Hepatocyte (in vitro differentiated cells): ENCODE measurements at regions not wholly inside any gene's neighbourhood (a gene's known extent, or its start where the extent isn't known, plus 50 kb on each side); places are given as distances from the start of the nearest gene placed in this dataset.

Experiments
- DNase-seq: peaks from one replicate; pipeline ENCODE4 v3.0.0-alpha.2; 2016; ENCODE audit warnings: low spot score
- H2AFZ ChIP-seq: fragments of 200-600 bp; sonication (generic); 2 replicates; pipeline ENCODE4 v1.6.0; 2016; ENCODE audit warnings: antibody characterized with exemption, mild to moderate bottlenecking
- H3K27ac ChIP-seq: fragments of 200-600 bp; sonication (generic); 2 replicates; pipeline ENCODE4 v1.5.1; 2016; ENCODE audit warnings: mild to moderate bottlenecking
- H3K27me3 ChIP-seq: fragments of 200-600 bp; sonication (generic); 2 replicates; pipeline ENCODE4 v1.6.1; 2016
- H3K36me3 ChIP-seq: fragments of 200-600 bp; sonication (generic); replicated peaks from 2 replicates; pipeline ENCODE4 v1.5.1; 2016; ENCODE audit warnings: low read depth; ENCODE audit not compliant: insufficient read depth
- H3K4me1 ChIP-seq: fragments of 200-600 bp; sonication (generic); 2 replicates; pipeline ENCODE4 v1.5.1; 2016; ENCODE audit warnings: mild to moderate bottlenecking, moderate library complexity; ENCODE audit not compliant: insufficient read depth
- H3K4me2 ChIP-seq: fragments of 200-600 bp; sonication (generic); 2 replicates; pipeline ENCODE4 v1.6.0; 2016
- H3K4me3 ChIP-seq: fragments of 200-600 bp; sonication (generic); 2 replicates; pipeline ENCODE4 v1.5.1; 2016; ENCODE audit warnings: mild to moderate bottlenecking
- H3K79me2 ChIP-seq: fragments of 200-600 bp; sonication (generic); 2 replicates; pipeline ENCODE4 v1.6.0; 2017; ENCODE audit warnings: mild to moderate bottlenecking
- H3K9me2 ChIP-seq: fragments of 200-600 bp; sonication (generic); replicated peaks from 2 replicates; pipeline ENCODE4 v1.6.0; 2017; ENCODE audit warnings: mild to moderate bottlenecking; ENCODE audit not compliant: insufficient read depth
- H3K9me3 ChIP-seq: fragments of 200-600 bp; sonication (generic); 2 replicates; pipeline ENCODE4 v1.5.1; 2016; ENCODE audit warnings: low read depth, mild to moderate bottlenecking
- H4K20me1 ChIP-seq: fragments of 200-600 bp; sonication (generic); 2 replicates; pipeline ENCODE4 v1.6.0; 2016; ENCODE audit warnings: mild to moderate bottlenecking; ENCODE audit not compliant: insufficient read depth, poor library complexity, severe bottlenecking
- EZH2 ChIP-seq: fragments of 200-600 bp; sonication (generic); IDR thresholded peaks from 2 replicates; pipeline ENCODE4 v1.6.1; 2016; ENCODE audit warnings: antibody characterized with exemption, mild to moderate bottlenecking, borderline replicate concordance
- EZH2phosphoT487 ChIP-seq: fragments of 200-600 bp; sonication (generic); IDR thresholded peaks from one replicate; pipeline ENCODE4 v1.6.1; 2018; ENCODE audit warnings: antibody characterized with exemption, mild to moderate bottlenecking, low read depth, moderate library complexity; ENCODE audit not compliant: unreplicated experiment, severe bottlenecking
- WGBS: methylation state at CpG from one replicate; pipeline ENCODE4 v1.1.6; 2016; ENCODE audit warnings: low lambda C conversion rate; ENCODE audit errors: missing lambda C conversion rate; 5-methylcytosine and 5-hydroxymethylcytosine counted together
- TF ChIP-seq, protein P1 (sequence below): fragments of 200-600 bp; sonication (generic); IDR thresholded peaks from 2 replicates; pipeline ENCODE4 v1.5.1; 2016; ENCODE audit warnings: antibody characterized with exemption, mild to moderate bottlenecking; ENCODE audit not compliant: poor library complexity

- Histone ChIP-seq H4K20me1 (no peaks in the 10 kb centered on the region), H3K4me3 (no peak overlapping the region), H3K27ac (peak overlapping the region; percentile 86), H3K36me3 (no peaks in the 10 kb centered on the region), H3K27me3 (no peaks in the 10 kb centered on the region), H3K4me2 (peak overlapping the region; percentile 57), H3K79me2 (no peaks in the 10 kb centered on the region), H3K9me2 (no peaks in the 10 kb centered on the region), H2AFZ (peak overlapping the region; percentile 23), H3K9me3 (peaks cover 5% of the 10 kb centered on the region), H3K4me1 (peaks cover 7% of the 10 kb centered on the region)
- no peak for TF ChIP-seq EZH2
- WGBS = 49% methylated on average over 2 of the region's 2 CpGs
- DNase-seq = no peak
Observed at GRCh38 chr2:223215254-223215516, 163.2 kb downstream of the KCNE4 start.

DNA sequence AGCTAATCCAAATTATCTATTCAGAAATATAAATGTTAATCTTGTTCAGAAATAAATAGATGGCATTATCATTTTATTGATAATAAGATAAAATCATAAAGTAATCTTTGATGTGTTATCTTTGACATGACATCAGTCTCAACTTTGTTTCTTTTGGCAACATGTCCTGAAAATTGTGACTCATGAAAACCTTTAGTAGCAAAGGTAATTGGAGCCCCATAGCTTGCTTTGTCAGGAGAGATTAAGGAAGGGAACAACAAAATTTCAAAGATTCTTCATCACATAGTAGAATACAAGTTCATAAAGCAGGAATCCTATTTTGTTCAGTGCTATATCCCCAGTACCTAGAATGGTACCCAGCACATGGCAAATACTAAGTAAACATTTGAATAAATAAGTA, 165.4 kb downstream of the KCNE4 start:
- Histone ChIP-seq H3K4me2 (no peak overlapping the region), H3K9me2 (no peaks in the 10 kb centered on the region), H3K4me3 (no peak overlapping the region), H4K20me1 (no peaks in the 10 kb centered on the region), H3K4me1 (peaks cover 7% of the 10 kb centered on the region), H3K36me3 (no peaks in the 10 kb centered on the region), H3K9me3 (no peaks in the 10 kb centered on the region), H3K27ac (no peak overlapping the region), H2AFZ (no peak overlapping the region), H3K27me3 (no peaks in the 10 kb centered on the region), H3K79me2 (no peaks in the 10 kb centered on the region)
- TF ChIP-seq EZH2 (no peak), EZH2phosphoT487 (no peak)
- TF ChIP-seq, protein P1, sequence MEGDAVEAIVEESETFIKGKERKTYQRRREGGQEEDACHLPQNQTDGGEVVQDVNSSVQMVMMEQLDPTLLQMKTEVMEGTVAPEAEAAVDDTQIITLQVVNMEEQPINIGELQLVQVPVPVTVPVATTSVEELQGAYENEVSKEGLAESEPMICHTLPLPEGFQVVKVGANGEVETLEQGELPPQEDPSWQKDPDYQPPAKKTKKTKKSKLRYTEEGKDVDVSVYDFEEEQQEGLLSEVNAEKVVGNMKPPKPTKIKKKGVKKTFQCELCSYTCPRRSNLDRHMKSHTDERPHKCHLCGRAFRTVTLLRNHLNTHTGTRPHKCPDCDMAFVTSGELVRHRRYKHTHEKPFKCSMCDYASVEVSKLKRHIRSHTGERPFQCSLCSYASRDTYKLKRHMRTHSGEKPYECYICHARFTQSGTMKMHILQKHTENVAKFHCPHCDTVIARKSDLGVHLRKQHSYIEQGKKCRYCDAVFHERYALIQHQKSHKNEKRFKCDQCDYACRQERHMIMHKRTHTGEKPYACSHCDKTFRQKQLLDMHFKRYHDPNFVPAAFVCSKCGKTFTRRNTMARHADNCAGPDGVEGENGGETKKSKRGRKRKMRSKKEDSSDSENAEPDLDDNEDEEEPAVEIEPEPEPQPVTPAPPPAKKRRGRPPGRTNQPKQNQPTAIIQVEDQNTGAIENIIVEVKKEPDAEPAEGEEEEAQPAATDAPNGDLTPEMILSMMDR = no peak
- DNase-seq = no peak

DNA sequence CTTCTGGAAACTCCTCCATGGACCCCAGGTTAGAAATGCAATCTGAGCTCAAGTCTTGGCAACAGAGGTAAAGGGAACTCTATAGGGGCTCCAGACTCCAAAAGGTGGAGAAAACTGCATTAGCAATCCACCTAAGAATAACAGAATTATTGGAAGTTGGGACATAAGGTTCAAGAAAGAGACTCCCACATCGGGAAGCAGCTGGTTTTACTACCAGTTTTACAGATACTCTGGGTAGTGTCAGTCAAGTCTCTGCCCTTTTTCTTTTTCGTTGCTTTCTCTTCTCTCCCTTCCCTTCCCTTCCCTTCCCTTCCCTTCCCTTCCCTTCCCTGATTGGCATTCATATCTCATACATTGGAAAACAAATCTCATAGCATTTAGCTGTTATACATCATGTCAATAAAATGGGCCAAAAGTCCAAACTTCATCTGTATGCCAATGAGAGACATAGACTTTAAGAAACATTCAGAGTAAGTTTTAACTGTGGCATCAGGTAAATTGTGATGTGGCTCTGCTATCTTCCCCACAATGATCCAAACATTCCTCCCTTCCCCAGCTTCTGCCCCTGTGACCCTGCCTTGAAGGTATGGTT, 166.7 kb downstream of the KCNE4 start:
- H3K4me2 ChIP-seq = no peak overlapping the region
- no peaks in the 10 kb centered on the region for H3K9me3 ChIP-seq
- no peaks in the 10 kb centered on the region for H3K9me2 ChIP-seq
- 86% methylated on average over 1 of the region's 2 CpGs for WGBS
- no peaks in the 10 kb centered on the region for H4K20me1 ChIP-seq
- H3K4me1 ChIP-seq = peaks cover 7% of the 10 kb centered on the region
- H2AFZ ChIP-seq = no peak overlapping the region
- DNase-seq = no peak
- H3K4me3 ChIP-seq = no peak overlapping the region
- H3K36me3 ChIP-seq = no peaks in the 10 kb centered on the region
- no peak overlapping the region for H3K27ac ChIP-seq
- no peak for TF ChIP-seq EZH2
- no peak for TF ChIP-seq EZH2phosphoT487
- TF ChIP-seq, protein P1 = no peak
- no peaks in the 10 kb centered on the region for H3K27me3 ChIP-seq
- no peaks in the 10 kb centered on the region for H3K79me2 ChIP-seq

DNA sequence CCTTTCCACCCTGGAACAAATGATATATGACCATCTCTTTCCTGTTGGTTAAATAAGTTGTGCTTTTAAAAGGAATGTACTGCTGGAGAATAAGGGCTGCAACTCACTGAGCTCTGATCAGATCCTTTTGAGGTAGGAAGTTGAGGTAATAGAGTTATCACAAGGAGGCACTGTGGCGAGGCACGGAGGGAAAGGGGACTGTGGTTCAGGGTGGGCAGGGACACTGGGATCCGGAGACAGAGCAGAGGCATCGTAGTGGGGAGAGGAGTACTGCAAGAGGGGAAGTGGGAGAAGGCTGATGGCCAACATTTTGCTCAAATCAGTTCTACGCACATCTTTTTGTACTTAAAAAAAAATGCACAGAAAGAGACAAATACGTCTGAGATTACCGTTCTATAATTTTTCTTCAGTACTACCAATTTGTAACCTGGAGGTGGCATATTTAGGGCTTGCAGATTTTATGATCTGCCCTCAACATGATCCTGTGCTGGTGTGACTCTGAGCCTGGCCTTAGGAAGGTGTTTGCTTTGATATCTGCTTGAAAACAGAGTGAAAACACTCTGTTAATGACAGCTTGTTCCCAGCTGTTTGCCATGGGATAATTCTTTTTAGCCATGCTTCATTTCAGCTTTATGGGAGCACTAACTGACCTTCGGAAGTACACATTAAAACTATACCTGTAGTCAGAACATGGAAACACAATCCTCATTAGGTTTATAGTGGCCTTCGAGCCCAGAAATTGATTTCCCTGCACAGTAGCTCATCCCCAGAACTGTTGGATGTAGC, 168.1 kb downstream of the KCNE4 start:
- Histone ChIP-seq H3K4me2 (no peak overlapping the region), H3K4me1 (peaks cover 6% of the 10 kb centered on the region), H3K4me3 (no peak overlapping the region), H2AFZ (no peak overlapping the region), H3K79me2 (no peaks in the 10 kb centered on the region), H4K20me1 (no peaks in the 10 kb centered on the region), H3K9me2 (no peaks in the 10 kb centered on the region), H3K27me3 (no peaks in the 10 kb centered on the region), H3K9me3 (no peaks in the 10 kb centered on the region), H3K27ac (no peak overlapping the region), H3K36me3 (no peaks in the 10 kb centered on the region)
- no peak for TF ChIP-seq EZH2
- TF ChIP-seq EZH2phosphoT487 = no peak
- TF ChIP-seq, protein P1 = no peak
- no peak for DNase-seq
- WGBS = 74% methylated on average over 9 of the region's 9 CpGs
